NCI-H1092 treated with DMSO at 0.1 percent for 48 hours (cell line): ENCODE measurements at regions not wholly inside any gene's neighbourhood (a gene's known extent, or its start where the extent isn't known, plus 50 kb on each side); places are given as distances from the start of the nearest gene placed in this dataset.
"Not testable (repeated sequence)": the region's sequence is repeated elsewhere in the genome, so short reads cannot be mapped to it uniquely, and the experiment has no call there.

ENCODE experiments used
- DNase-seq: peaks from one replicate; lab custom pipeline; 2025; lab: John Stamatoyannopoulos, UW

- no peak for DNase-seq
Observed at GRCh38 chr6:6482256-6482655, 106.3 kb upstream of the LY86 start.

- no peak for DNase-seq
Observed at GRCh38 chr6:6483168-6483567, 105.4 kb upstream of the LY86 start.

- DNase-seq: no peak
Observed at GRCh38 chr6:6483733-6484132, 104.8 kb upstream of the LY86 start.

- DNase-seq: no peak
Observed at GRCh38 chr6:6484681-6485080, 103.8 kb upstream of the LY86 start.

- DNase-seq: no peak
Observed at GRCh38 chr6:6486595-6486994, 101.9 kb upstream of the LY86 start.

GRCh38 chr6:6491761-6492160 is 96.8 kb upstream of the LY86 start:
- DNase-seq: no peak

- no peak for DNase-seq
Observed at GRCh38 chr6:6492675-6493074, 95.8 kb upstream of the LY86 start.

GRCh38 chr6:6494139-6494538 is 94.4 kb upstream of the LY86 start:
- DNase-seq: not testable (repeated sequence)

GRCh38 chr6:6494677-6495076 is 93.8 kb upstream of the LY86 start:
- DNase-seq: no peak

GRCh38 chr6:6495851-6496250 is 92.7 kb upstream of the LY86 start:
- no peak for DNase-seq

GRCh38 chr6:6497541-6497940 is 91.0 kb upstream of the LY86 start:
- no peak for DNase-seq

- DNase-seq: no peak
Observed at GRCh38 chr6:6497976-6498375, 90.5 kb upstream of the LY86 start.

GRCh38 chr6:6503191-6503590 is 85.3 kb upstream of the LY86 start:
- no peak for DNase-seq

GRCh38 chr6:6505111-6505510 is 83.4 kb upstream of the LY86 start:
- no peak for DNase-seq

GRCh38 chr6:6508643-6509042 is 79.9 kb upstream of the LY86 start:
- no peak for DNase-seq

GRCh38 chr6:6509284-6509683 is 79.2 kb upstream of the LY86 start:
- DNase-seq: no peak

- no peak for DNase-seq
Observed at GRCh38 chr6:6512711-6513110, 75.8 kb upstream of the LY86 start.

GRCh38 chr6:6515691-6516607 is 72.6 kb upstream of the LY86 start:
- no peak for DNase-seq

- DNase-seq: no peak
Observed at GRCh38 chr6:6516666-6517458, 71.7 kb upstream of the LY86 start.

GRCh38 chr6:6518631-6519427 is 69.7 kb upstream of the LY86 start:
- no peak for DNase-seq

GRCh38 chr6:6521961-6522482 is 66.5 kb upstream of the LY86 start:
- no peak for DNase-seq

- no peak for DNase-seq
Observed at GRCh38 chr6:6522709-6523108, 65.8 kb upstream of the LY86 start.
